ENCODE measurements at regions not wholly inside any gene's neighbourhood (a gene's known extent, or its start where the extent isn't known, plus 50 kb on each side); places are given as distances from the start of the nearest gene placed in this dataset.
"Not testable (repeated sequence)": the region's sequence is repeated elsewhere in the genome, so short reads cannot be mapped to it uniquely, and the experiment has no call there.

DNA sequence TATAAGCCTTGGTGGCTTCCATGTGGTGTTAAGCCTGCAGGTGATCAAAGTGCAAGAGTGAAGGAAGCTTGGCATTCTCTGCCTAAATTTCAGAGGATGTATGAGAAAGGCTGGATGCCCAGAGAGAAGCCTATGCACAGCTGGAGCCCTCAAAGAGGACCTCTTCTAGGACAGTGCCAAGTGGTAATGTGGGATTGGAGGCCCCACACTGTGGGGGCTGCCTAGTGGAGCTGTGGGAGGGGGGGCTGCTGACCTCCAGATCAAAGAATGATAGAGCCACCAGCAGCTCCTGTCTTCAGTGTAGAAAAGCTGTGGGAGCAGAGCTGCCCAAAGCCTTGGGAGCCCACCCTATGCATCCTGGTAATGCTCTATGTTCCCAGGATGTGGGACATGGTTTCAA lies 1512.7 kb upstream of the TPTE start:
- Histone ChIP-seq H4K8ac (ENCODE audit: low read depth in 2 of 2, low read length in 2 of 2) (no peak overlapping the region), H3K4ac (ENCODE audit: low read depth, low read length) (no peak overlapping the region), H3K36me3 (ENCODE audit: control insufficient read depth, insufficient read depth, low read length) (no peaks in the 10 kb centered on the region), H4K91ac (ENCODE audit: insufficient read depth, low read depth, low read length) (no peak overlapping the region), H3K27me3 (ENCODE audit: control insufficient read depth, insufficient read depth, low read length) (no peaks in the 10 kb centered on the region), H4K5ac (ENCODE audit: low read depth, low read length) (no peak overlapping the region), H2BK120ac (ENCODE audit: low read depth, low read length) (no peak overlapping the region), H2BK20ac (ENCODE audit: low read depth, low read length) (no peak overlapping the region), H3K79me1 (ENCODE audit: low read depth in 1 of 2, low read length in 2 of 2) (no peaks in the 10 kb centered on the region), H3K9me1 (ENCODE audit: insufficient read depth, low read length) (no peaks in the 10 kb centered on the region), H3K56ac (ENCODE audit: extremely low read depth, insufficient read depth, low read length) (no peak overlapping the region), H2BK15ac (ENCODE audit: low read depth, low read length) (no peak overlapping the region), H2AK9ac (replicated peaks; ENCODE audit: low read depth, low read length, poor library complexity) (no peak overlapping the region), H3K9me3 (ENCODE audit: control insufficient read depth, insufficient read depth, low read length) (peaks cover 47% of the 10 kb centered on the region), H2AFZ (replicated peaks; ENCODE audit: low read length, poor library complexity) (no peak overlapping the region), H3K23ac (ENCODE audit: low read depth, low read length) (no peak overlapping the region), H3K14ac (replicated peaks; ENCODE audit: low read depth, low read length) (no peak overlapping the region), H4K20me1 (ENCODE audit: insufficient read depth, low read length) (no peaks in the 10 kb centered on the region), H3K27ac (ENCODE audit: insufficient read depth, low read length) (no peak overlapping the region), H3K18ac (ENCODE audit: low read depth, low read length) (no peak overlapping the region), H2AK5ac (ENCODE audit: low read depth, low read length) (no peak overlapping the region), H3K4me2 (ENCODE audit: low read depth, low read length) (no peak overlapping the region), H3K4me1 (ENCODE audit: control insufficient read depth, insufficient read depth, low read length) (no peaks in the 10 kb centered on the region), H3K4me3 (ENCODE audit: insufficient read depth, low read depth, low read length) (no peak overlapping the region), H2BK5ac (ENCODE audit: low read depth, low read length, poor library complexity, severe bottlenecking) (no peak overlapping the region), H3K9ac (ENCODE audit: low read depth, low read length) (no peak overlapping the region)
- in situ Hi-C loops (cut with MboI; ENCODE audit: low sequenced_read_pairs) = no loop called here
- BruUV-seq (replicated peaks) = no TSS peak
- intact Hi-C loops (cut with micrococcal nuclease) = no loop called here
- DNase-seq = no peak
- dilution Hi-C loops (cut with HindIII; ENCODE audit: low sequenced_read_pairs, unreplicated experiment) = no loop called here
- no peak for ATAC-seq (ENCODE audit: low read depth)
- POLR2A ChIA-PET (ENCODE audit: unreplicated experiment) = no interaction called here
- CTCF ChIA-PET = no interaction called here
- no peak for TF ChIP-seq FOS (IDR thresholded peaks at IDR 0.05; ENCODE audit: low read depth, low read length)
- TF ChIP-seq, protein P1, sequence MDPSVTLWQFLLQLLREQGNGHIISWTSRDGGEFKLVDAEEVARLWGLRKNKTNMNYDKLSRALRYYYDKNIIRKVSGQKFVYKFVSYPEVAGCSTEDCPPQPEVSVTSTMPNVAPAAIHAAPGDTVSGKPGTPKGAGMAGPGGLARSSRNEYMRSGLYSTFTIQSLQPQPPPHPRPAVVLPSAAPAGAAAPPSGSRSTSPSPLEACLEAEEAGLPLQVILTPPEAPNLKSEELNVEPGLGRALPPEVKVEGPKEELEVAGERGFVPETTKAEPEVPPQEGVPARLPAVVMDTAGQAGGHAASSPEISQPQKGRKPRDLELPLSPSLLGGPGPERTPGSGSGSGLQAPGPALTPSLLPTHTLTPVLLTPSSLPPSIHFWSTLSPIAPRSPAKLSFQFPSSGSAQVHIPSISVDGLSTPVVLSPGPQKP (IDR thresholded peaks at IDR 0.05; ENCODE audit: borderline replicate concordance, low read depth, low read length) = no peak
- TF ChIP-seq, protein P2, sequence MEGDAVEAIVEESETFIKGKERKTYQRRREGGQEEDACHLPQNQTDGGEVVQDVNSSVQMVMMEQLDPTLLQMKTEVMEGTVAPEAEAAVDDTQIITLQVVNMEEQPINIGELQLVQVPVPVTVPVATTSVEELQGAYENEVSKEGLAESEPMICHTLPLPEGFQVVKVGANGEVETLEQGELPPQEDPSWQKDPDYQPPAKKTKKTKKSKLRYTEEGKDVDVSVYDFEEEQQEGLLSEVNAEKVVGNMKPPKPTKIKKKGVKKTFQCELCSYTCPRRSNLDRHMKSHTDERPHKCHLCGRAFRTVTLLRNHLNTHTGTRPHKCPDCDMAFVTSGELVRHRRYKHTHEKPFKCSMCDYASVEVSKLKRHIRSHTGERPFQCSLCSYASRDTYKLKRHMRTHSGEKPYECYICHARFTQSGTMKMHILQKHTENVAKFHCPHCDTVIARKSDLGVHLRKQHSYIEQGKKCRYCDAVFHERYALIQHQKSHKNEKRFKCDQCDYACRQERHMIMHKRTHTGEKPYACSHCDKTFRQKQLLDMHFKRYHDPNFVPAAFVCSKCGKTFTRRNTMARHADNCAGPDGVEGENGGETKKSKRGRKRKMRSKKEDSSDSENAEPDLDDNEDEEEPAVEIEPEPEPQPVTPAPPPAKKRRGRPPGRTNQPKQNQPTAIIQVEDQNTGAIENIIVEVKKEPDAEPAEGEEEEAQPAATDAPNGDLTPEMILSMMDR (conservative IDR thresholded peaks at IDR 0.05; ENCODE audit: low read depth, low read length) = no peak
- no peak for TF ChIP-seq MAFK (IDR thresholded peaks at IDR 0.05; ENCODE audit: low read depth, low read length)

DNA sequence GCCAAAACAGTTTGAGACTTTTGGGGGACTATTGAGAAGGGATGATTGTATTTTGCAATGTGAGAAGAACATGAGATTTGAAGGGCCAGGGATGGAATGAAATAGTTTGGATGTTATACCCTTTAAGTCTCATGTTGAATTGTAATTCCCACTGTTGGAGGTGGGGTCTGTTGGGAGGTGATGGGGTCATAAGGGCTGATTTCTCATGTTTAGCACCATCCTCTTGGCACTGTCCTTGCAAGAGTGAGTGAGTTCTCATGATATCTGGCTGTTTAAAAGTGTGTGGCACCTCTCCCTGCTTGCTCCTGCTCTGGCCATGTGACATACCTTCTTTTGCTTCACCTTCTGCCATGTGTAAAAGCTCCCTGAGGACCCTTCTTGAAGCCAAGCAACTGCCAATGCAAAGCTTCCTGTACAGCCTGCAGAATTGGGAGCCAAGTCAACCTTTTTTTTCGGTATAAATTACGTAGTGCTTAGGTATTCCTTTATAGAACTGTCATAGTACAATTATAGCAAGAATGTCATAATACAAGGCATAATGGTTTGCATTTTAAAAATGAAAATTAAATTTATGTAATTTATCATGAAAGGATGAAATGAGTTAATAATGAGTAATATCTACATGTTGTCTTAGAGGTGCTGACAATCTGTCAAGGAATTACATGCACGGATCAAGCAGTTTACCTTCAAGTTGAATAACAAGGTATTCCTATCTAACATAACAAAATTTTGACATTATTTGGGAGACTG lies 1511.9 kb upstream of the TPTE start:
- H3K9ac ChIP-seq (ENCODE audit: low read depth, low read length); dilution Hi-C loops (cut with HindIII; ENCODE audit: low sequenced_read_pairs, unreplicated experiment); H2AK5ac ChIP-seq (ENCODE audit: low read depth, low read length); ATAC-seq (ENCODE audit: low read depth); H3K9me1 ChIP-seq (ENCODE audit: insufficient read depth, low read length); H3K79me1 ChIP-seq (ENCODE audit: low read depth in 1 of 2, low read length in 2 of 2); H3K4me2 ChIP-seq (ENCODE audit: low read depth, low read length); H3K4me3 ChIP-seq (ENCODE audit: insufficient read depth, low read depth, low read length); H2BK120ac ChIP-seq (ENCODE audit: low read depth, low read length); H3K27me3 ChIP-seq (ENCODE audit: control insufficient read depth, insufficient read depth, low read length); POLR2A ChIA-PET (ENCODE audit: unreplicated experiment); H2BK5ac ChIP-seq (ENCODE audit: low read depth, low read length, poor library complexity, severe bottlenecking); H2BK20ac ChIP-seq (ENCODE audit: low read depth, low read length); H4K5ac ChIP-seq (ENCODE audit: low read depth, low read length); H3K14ac ChIP-seq (replicated peaks; ENCODE audit: low read depth, low read length); H3K23ac ChIP-seq (ENCODE audit: low read depth, low read length); CTCF ChIA-PET; H3K27ac ChIP-seq (ENCODE audit: insufficient read depth, low read length); H4K20me1 ChIP-seq (ENCODE audit: insufficient read depth, low read length); H3K4ac ChIP-seq (ENCODE audit: low read depth, low read length); BruUV-seq (replicated peaks); H4K91ac ChIP-seq (ENCODE audit: insufficient read depth, low read depth, low read length); H2AFZ ChIP-seq (replicated peaks; ENCODE audit: low read length, poor library complexity); H2BK15ac ChIP-seq (ENCODE audit: low read depth, low read length); H4K8ac ChIP-seq (ENCODE audit: low read depth in 2 of 2, low read length in 2 of 2); H3K36me3 ChIP-seq (ENCODE audit: control insufficient read depth, insufficient read depth, low read length); H2AK9ac ChIP-seq (replicated peaks; ENCODE audit: low read depth, low read length, poor library complexity); H3K18ac ChIP-seq (ENCODE audit: low read depth, low read length); H3K4me1 ChIP-seq (ENCODE audit: control insufficient read depth, insufficient read depth, low read length); DNase-seq; in situ Hi-C loops (cut with MboI; ENCODE audit: low sequenced_read_pairs); H3K56ac ChIP-seq (ENCODE audit: extremely low read depth, insufficient read depth, low read length); intact Hi-C loops (cut with micrococcal nuclease): not testable (repeated sequence)
- no CpG with 5 or more reads among the region's 3 CpGs for WGBS, 2 experiments (ENCODE audit: extremely low coverage in 2 of 2, insufficient read length in 1 of 2)
- H3K9me3 ChIP-seq (ENCODE audit: control insufficient read depth, insufficient read depth, low read length) = peaks cover 52% of the 10 kb centered on the region
